ENCODE measurements at regions not wholly inside any gene's neighbourhood (a gene's known extent, or its start where the extent isn't known, plus 50 kb on each side); places are given as distances from the start of the nearest gene placed in this dataset.
"Not testable (repeated sequence)": the region's sequence is repeated elsewhere in the genome, so short reads cannot be mapped to it uniquely, and the experiment has no call there.

DNA sequence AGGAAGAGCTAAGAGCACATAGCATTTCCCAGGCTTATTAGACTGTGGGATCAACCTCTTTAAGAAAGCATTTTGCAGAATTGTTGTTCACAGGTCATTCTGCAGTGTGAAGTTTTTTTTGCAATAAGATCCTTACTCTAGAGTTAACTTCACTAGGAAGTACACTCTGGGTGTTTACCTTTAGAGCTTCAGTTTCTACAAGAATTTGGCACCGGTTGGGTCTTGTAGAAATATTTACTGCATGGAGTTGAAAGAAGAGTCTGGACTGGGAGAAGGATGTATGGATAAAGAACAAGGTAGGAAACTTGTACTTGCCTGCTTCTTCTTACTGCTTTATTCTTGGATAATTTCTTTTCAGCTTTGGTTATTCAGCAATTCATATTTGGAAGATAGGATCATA is 944.9 kb upstream of the GYPC start:
- H3K36me3 ChIP-seq: no peaks in the 10 kb centered on the region
- H3K4me3 ChIP-seq: no peak overlapping the region
- DNase-seq: no peak

DNA sequence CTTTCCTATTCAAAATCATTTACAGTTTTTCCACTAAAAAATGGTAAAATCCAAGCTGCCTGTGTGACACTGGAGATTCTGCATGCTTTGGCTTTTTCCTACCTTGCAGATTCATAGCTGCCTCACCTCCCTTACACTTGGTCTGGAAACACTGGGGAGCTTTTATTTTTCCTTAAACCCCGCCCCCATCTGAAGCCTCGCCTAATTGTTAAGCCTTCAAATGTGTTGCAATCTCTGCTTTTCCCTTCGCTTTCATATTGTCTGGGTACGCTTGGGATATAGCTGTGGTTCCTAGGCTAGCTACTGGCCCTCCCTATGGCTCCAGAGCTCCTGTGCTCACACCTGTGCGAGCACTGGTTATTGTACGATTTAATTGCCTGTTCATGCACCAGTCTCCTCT is 942.4 kb upstream of the GYPC start:
- no peaks in the 10 kb centered on the region for H3K36me3 ChIP-seq
- no peak overlapping the region for H3K4me3 ChIP-seq
- 0 out of 2 replicates have a peak, but pooled peaks cover 3% of the 10 kb centered on the region for H3K9me3 ChIP-seq
- no peak for DNase-seq
- H3K27me3 ChIP-seq: no peaks in the 10 kb centered on the region

More for the DNA sequence above, 944.9 kb upstream of the GYPC start:
- H3K27me3 ChIP-seq: no peaks in the 10 kb centered on the region
- peaks cover 3% of the 10 kb centered on the region; the same call in 1 of the 2 replicates for H3K9me3 ChIP-seq

DNA sequence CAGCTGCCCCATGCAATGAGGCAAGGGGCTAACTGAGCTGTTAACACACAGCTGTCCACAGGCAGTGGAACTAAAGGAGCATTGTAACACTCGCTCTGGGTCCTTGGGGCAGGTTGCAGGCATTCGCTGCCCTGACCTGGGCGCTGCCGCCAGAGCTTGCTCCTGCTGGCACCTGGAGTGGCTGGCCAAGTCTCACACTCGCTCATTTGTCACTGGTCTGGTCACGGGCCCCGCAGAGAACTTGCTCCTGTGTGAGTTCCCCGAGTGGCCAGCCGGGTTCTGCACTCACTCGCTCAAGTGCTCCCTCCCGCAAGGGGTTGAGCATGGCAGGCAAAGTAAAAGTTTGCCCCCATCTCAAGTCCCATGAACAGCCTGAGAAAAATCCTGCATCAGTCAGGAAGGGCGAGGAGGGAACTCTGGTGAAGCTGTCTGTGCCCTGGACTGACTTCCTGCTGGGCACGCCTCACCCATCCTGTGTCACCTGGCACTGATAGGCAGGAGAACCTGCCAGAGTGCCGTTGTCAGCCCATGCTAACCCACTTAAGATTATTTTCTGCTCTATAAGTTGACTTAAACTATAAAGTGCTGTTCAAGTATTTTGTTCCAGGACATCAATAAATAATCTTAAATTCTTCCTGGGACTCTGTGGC is 934.8 kb upstream of the GYPC start:
- Histone ChIP-seq H3K36me3 (no peaks in the 10 kb centered on the region), H3K27me3 (no peaks in the 10 kb centered on the region), H3K4me3 (no peak overlapping the region), H3K9me3 (no peaks in the 10 kb centered on the region)
- no peak for DNase-seq

DNA sequence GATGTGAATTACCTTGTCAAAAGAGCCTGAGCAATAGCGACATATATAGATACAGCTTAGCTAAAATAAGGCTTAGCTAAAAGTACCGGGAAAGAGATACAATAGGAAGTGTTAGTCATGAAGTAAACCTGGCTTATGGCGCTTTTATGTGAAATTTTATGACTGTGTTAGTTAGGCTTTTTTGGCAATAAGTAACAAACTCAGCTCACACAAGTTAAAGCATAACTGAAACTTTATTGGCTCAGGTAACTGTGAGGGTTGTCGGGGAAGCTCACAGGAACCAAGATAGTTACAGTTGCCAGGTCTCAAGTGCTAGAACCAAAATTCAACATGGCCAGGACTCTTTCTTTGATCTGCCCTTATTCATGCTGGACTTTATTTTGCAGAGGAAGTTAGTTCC is 925.0 kb upstream of the GYPC start:
- no peak for DNase-seq
- Histone ChIP-seq H3K4me3 (no peak overlapping the region), H3K36me3 (no peaks in the 10 kb centered on the region), H3K9me3 (no peaks in the 10 kb centered on the region), H3K27me3 (no peaks in the 10 kb centered on the region)

DNA sequence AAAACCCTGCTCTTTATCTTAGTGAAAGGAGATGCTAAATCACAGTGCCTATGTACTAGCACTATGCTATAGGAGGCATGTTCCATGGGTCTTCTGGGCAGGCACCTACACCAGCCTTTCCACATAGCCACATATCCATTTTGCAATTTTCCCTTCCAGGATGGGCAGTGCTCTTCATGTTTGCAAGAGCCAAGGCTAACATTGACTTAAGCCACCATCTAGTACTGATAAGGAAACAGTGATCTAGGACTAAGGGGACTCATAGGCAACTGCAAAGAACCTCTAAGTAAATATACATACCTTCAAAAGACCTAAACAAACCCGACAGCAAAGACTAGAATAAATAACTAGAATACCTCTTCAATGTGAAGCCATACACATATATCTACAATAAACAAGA is 919.7 kb upstream of the GYPC start:
- Histone ChIP-seq H3K27me3 (no peaks in the 10 kb centered on the region), H3K4me3 (no peak overlapping the region), H3K9me3 (no peaks in the 10 kb centered on the region; the same call in none of the 2 replicates), H3K36me3 (no peaks in the 10 kb centered on the region)
- DNase-seq: no peak

DNA sequence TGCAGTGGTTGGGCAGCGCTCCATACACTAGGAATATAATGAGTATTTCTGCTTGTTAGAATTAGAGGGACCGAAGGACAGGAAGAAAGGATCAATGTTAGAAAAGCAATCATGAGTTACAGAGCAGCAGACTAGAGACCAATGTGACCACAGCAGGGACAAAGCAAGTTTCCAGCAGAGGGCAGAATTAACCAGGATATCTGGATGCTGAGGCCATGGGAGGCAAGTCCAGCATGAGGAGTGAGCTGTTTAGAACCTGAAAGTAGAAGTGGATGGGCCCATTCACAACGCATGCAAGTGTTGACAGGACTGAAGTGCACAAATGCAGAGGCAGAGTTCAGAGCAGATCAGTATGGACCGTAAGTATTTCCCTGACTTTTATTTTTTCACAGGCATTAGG is 910.4 kb upstream of the GYPC start:
- no peaks in the 10 kb centered on the region for H3K27me3 ChIP-seq

DNA sequence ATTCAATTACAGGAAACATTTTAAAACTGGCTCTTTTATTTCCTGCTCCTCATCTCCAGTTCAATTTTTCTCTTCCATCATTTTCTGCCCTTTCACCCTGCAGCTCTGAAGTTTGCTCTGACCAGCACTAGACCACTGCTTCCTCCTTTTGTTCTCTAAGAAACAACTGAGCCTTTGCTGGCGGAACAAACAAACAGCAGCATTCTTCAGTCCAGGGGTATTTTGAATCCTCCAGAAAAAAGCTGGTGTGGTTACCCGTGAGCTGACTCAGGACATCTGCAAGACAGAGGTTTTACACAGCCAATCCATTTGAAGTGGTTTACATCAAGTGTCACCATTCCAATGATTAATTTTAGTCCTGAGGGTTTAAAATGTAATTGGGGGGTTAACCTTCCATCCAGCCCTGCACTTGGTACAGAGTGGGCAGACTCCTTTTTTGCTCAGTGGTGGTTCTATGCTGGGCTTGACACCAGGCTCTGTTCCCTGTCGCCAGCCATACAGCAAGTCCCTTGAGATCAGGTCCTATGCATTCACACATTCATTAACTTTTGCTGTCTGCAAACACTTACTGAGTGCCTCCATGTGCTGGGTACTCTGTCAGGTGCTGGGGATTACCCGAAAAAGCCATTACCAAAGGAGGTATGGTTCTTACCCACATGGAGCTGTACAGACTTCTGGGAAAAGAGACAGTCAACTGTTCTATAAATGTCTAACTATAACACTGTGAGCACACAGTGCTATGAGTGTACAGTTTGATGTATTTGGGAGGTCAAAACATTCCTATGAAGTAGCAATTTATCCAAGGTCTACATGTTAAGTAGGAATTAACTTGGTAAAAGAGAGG is 909.4 kb upstream of the GYPC start:
- Histone ChIP-seq H3K9me3 (no peaks in the 10 kb centered on the region), H3K4me3 (no peak overlapping the region), H3K27me3 (no peaks in the 10 kb centered on the region), H3K36me3 (no peaks in the 10 kb centered on the region)
- no peak for DNase-seq

More for the DNA sequence above, 910.4 kb upstream of the GYPC start:
- no peak overlapping the region for H3K4me3 ChIP-seq
- no peaks in the 10 kb centered on the region for H3K9me3 ChIP-seq
- H3K36me3 ChIP-seq: no peaks in the 10 kb centered on the region
- DNase-seq: peak; percentile 19

DNA sequence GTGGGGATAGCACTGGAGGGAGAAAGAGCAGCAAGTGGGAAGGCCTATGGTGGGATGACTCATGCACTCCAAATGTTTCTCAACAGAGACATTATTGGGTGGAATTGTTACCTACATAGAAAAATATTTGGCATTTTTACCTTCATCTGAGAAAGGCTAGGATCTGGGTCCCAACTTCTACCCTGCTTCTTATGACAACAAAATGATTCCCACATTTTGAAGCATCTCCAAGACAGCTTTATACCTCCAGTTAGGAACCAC is 908.9 kb upstream of the GYPC start:
- Histone ChIP-seq H3K27me3 (no peaks in the 10 kb centered on the region), H3K36me3 (no peaks in the 10 kb centered on the region), H3K9me3 (no peaks in the 10 kb centered on the region), H3K4me3 (no peak overlapping the region)
- no peak for DNase-seq

DNA sequence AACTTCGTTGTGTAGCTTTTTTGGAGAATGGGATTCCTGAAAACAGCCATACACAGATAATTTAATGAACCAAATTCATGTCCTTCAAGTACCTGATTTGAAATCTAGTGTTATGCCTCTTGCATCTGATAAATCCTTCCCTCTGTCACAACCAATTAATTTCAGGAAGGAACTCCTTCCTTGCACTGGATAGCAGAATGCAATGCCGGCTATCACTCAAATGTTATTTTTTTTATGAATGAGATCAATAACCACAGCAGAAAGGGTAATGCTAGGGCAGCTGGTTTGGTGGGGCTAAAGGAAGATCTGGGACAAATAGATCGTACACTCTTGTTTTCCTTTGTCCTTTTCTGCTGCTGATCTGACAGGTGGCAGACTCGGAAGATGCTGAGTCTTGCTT is 899.5 kb upstream of the GYPC start:
- DNase-seq: no peak
- Histone ChIP-seq H3K9me3 (no peaks in the 10 kb centered on the region), H3K4me3 (no peak overlapping the region), H3K36me3 (no peaks in the 10 kb centered on the region), H3K27me3 (no peaks in the 10 kb centered on the region)

DNA sequence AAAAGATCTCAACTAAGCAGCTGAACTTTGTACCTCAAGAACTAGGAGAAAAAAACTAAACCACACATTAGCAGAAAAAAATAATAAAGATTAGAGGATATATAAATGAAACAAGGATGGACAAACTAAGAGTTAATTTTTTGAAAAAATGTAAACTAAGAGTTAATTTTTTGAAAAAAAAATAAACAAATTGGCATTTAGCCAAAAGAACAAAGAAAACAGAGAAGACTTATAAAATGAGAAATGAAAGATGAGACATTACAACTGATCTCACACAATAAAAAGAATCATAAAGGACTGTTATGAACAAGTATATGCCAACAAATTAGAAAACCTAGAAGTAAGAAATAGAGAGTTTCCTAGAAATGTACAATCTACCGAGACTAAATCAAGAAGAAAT is 859.2 kb upstream of the GYPC start:
- peaks cover 2% of the 10 kb centered on the region; the same call in 1 of the 2 replicates for H3K9me3 ChIP-seq
- no peak for DNase-seq
- H3K36me3 ChIP-seq: no peaks in the 10 kb centered on the region
- no peaks in the 10 kb centered on the region for H3K27me3 ChIP-seq
- H3K4me3 ChIP-seq: no peak overlapping the region

DNA sequence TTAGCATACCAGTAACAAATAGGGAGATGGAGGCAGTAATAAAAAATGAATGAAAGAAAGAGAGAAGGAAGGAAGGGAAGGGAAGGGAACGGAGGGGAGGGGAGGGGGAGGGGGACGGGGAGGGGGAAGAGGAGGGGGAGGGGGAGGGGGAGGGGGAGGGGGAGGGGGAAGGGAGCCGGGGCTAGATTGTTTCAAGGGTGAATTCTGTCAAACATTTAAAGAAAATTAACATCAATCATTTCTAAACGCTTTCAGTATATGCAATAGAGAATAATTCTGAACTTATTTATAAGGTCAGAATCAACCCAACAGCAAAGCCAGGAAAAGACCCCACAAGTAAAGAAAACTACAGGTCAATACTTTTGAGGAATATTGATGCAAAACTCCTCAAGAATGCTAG is 858.8 kb upstream of the GYPC start:
- Histone ChIP-seq H3K27me3 (no peaks in the 10 kb centered on the region), H3K36me3 (no peaks in the 10 kb centered on the region), H3K4me3 (no peak overlapping the region), H3K9me3 (peaks cover 2% of the 10 kb centered on the region; the same call in 1 of the 2 replicates)
- DNase-seq: no peak

DNA sequence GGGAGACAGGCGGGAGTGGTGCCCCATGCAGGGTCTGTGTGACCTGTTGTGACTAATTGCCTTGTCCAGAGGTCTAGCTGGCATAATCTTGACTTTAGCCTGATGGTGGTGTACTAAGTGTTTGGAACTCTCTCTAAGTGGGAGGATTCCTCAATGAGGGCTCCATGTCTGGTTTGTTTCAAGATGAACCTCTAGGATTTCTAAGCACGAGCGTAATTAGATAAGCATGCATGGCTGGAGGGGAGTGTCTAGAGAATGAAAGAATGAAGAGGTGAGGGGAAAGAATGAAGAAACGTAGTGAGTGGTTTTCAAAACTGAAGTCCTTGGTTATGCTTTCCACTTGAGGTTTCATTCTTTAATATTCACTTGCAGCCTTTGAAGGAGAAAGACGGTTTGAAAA is 833.2 kb upstream of the GYPC start:
- no peaks in the 10 kb centered on the region for H3K36me3 ChIP-seq
- no peak overlapping the region for H3K4me3 ChIP-seq
- no peaks in the 10 kb centered on the region for H3K9me3 ChIP-seq
- no peak for DNase-seq
- no peaks in the 10 kb centered on the region for H3K27me3 ChIP-seq

DNA sequence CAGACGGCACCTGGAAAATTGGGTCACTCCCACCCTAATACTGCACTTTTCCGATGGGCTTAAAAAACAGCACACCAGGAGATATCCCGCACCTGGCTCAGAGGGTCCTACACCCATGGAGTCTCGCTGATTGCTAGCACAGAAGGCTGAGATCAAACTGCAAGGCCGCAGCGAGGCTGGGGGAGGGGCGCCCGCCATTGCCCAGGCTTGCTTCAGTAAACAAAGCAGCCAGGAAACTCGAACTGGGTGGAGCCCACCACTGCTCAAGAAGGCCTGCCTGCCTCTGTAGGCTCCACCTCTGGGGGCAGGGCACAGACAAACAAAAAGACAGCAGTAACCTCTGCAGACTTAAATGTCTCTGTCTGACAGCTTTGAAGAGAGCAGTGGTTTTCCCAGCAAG is 830.2 kb upstream of the GYPC start:
- not testable (repeated sequence) for DNase-seq, H3K4me3 ChIP-seq, H3K36me3 ChIP-seq, H3K9me3 ChIP-seq, H3K27me3 ChIP-seq

DNA sequence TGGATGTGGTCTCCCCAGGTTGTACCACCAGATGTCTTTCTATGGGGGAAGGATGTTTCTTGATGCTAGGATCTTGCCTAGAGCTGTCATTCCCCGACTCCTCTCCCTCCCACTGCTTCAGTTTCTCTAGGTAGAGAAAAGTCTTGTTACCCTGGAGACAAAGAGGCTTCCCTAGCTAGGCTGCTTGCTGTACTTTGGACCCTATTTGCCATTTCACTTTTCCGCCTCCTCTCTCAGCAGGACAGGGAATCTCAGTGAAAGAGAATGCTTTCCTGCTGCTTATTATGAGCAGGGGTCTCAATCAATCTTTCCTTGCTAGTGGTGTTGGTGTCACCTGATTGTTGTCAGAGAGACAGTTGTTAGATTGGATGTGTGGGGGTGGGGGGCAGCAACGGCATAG is 818.8 kb upstream of the GYPC start:
- Histone ChIP-seq H3K36me3 (no peaks in the 10 kb centered on the region), H3K27me3 (no peaks in the 10 kb centered on the region), H3K4me3 (no peak overlapping the region), H3K9me3 (no peaks in the 10 kb centered on the region)
- no peak for DNase-seq

DNA sequence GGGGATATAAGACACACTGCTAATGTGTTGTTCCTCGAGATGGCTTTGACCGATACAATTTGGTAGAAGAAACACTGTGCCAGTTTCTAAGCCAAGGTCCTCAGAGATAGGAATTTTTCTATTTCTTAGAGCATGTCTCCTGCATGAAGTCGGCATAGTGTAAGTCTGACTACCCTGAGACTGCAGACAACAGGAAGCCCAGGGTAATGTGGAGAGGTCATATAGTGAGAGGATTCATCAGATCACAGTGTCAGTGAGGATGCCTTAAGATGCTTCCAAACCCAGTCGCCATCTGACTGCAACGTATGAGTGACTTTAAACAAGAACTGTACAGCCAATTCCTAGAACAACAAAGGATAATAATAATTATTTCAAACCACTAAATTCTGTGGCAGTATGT is 818.3 kb upstream of the GYPC start:
- H3K36me3 ChIP-seq: no peaks in the 10 kb centered on the region
- H3K27me3 ChIP-seq: no peaks in the 10 kb centered on the region
- no peak overlapping the region for H3K4me3 ChIP-seq
- no peaks in the 10 kb centered on the region for H3K9me3 ChIP-seq
- no peak for DNase-seq

DNA sequence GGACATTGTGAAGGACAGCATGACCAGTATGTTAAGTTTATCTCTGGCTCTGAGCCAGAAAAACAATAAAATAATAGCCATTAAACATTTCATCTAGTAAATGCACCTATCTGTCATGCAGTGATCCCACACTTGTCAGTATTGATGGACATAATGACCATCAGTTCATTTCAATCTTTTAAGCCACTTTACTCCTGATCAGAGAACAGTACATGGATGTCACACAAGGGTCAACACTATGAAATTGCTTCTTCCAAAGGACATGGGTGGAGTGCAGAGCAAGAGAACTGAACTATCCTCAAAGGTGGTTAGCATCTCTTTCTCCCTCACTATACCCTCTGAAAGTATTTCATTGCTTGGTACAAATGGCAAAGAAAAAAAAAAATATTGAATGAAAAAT is 816.0 kb upstream of the GYPC start:
- DNase-seq: no peak
- Histone ChIP-seq H3K9me3 (no peaks in the 10 kb centered on the region), H3K27me3 (no peaks in the 10 kb centered on the region), H3K36me3 (no peaks in the 10 kb centered on the region), H3K4me3 (no peak overlapping the region)

DNA sequence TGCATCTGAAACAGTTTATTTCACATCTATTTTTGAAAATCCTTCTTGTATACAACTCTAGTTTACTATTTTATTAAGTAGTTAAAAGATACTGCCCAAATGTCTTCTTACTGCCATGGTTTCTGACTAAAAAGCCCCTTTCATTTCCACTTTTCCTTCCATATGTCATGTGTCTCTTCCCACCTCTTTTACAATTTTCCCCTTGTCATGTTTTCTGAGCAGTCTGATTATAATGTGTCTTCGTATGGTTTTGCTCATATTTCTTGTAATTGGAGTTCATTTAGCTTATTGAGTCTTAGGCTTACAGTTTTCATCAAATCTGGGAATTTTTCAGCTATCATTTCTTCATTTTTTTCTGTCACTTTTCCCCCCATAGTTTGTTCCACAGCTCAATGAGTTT is 813.9 kb upstream of the GYPC start:
- Histone ChIP-seq H3K36me3 (no peaks in the 10 kb centered on the region), H3K9me3 (no peaks in the 10 kb centered on the region)

DNA sequence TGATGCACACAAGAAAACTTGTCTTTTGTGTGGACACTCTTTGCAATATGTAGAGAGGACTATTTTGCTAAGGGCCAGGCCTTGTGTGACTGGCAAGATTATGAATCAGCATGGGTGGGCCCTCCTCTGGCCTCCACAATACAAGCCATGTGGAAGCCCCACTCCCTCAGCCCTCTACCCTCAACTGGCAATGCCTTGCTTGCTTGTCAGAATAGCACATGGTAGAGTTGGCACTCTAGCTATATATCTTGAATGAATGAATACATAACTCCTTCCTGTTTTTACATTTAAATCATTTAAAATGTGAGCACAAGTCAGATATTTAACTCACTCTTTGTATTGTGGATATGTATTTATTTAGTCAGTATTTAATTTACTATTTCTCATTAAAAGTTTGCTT is 805.4 kb upstream of the GYPC start:
- Histone ChIP-seq H3K9me3 (no peaks in the 10 kb centered on the region), H3K27me3 (no peaks in the 10 kb centered on the region), H3K4me3 (no peak overlapping the region), H3K36me3 (no peaks in the 10 kb centered on the region)
- no peak for DNase-seq

More for the DNA sequence above, 813.9 kb upstream of the GYPC start:
- no peak for DNase-seq
- no peaks in the 10 kb centered on the region for H3K27me3 ChIP-seq
- H3K4me3 ChIP-seq: no peak overlapping the region

All from MG63 (cell line).